PC-3 (cell line): ENCODE measurements at regions not wholly inside any gene's neighbourhood (a gene's known extent, or its start where the extent isn't known, plus 50 kb on each side); places are given as distances from the start of the nearest gene placed in this dataset.

Experiments
- CTCF ChIP-seq: fragments of 300-600 bp; sonication (generic); conservative IDR thresholded peaks from 2 replicates; pipeline ENCODE4 v1.5.1; 2017; ENCODE audit warnings: antibody characterized with exemption, low read depth, mild to moderate bottlenecking, low read length
- EZH2 ChIP-seq: fragments of 300-600 bp; sonication (generic); IDR thresholded peaks from one replicate; pipeline ENCODE4 v1.6.1; 2017; ENCODE audit warnings: antibody characterized with exemption, mild to moderate bottlenecking, low read length; ENCODE audit not compliant: unreplicated experiment

GRCh38 chr7:126185959-126186580 lies 1066.7 kb downstream of the GRM8 start:
- TF ChIP-seq CTCF (no peak), EZH2 (no peak)
